Activated CD4-positive, alpha-beta T cell treated with anti-CD3 and anti-CD28 coated beads, Interleukin-2, Interleukin-4, amounts not matched to agents 100 ng/mL and 50 ng/mL, durations not matched to agents 16 hours and 8 hours (primary cell): ENCODE measurements at regions not wholly inside any gene's neighbourhood (a gene's known extent, or its start where the extent isn't known, plus 50 kb on each side); places are given as distances from the start of the nearest gene placed in this dataset.
"Not testable (repeated sequence)": the region's sequence is repeated elsewhere in the genome, so short reads cannot be mapped to it uniquely, and the experiment has no call there.

Source experiments
- DNase-seq: peaks from one replicate; pipeline ENCODE4 v3.0.0-alpha.2; 2020; ENCODE audit warnings: low spot score

DNA sequence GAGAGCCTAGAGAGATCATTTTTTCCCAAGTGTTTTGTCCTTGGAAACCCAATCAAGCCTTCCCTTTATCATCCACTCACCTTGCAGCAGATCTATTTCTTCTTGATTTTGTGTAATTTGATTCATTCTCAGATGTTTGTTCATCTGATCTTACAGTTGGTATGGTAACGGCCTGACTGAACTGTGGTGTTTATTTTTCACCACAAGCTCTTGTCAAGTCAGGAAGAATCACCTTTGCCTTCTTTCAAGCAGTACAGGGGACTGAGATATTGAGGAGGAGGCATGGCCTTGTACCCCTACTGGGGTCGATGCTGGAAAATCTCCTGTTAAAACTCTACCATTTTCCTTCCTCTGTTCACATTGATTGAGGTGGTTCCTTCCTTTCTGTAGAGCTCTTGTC lies 361.4 kb upstream of the CFAP20DC start:
- DNase-seq: no peak

GRCh38 chr3:59408047-59408624 lies 358.3 kb upstream of the CFAP20DC start:
- no peak for DNase-seq

GRCh38 chr3:59407425-59407824 lies 357.6 kb upstream of the CFAP20DC start:
- DNase-seq: no peak

GRCh38 chr3:59406943-59407342 lies 357.1 kb upstream of the CFAP20DC start:
- no peak for DNase-seq

DNA sequence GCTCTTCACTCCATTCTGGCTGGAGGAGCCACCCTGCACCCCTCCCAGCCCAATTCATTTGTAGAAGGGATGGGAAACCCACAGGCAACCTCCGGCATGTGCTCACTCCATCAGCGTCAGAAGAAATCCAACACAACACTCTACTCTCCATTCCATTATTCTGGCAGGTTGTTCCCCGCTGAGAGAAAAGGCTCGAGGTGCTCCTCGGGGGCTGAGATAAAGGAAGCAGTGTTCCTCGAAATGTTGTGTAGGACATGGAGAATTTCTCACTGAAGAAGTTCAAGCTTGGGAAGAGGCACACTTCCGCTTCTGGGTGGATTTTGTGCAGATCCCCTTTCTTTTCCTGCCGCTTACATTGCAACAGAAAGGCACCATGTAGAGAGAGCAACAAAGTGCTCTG lies 355.0 kb upstream of the CFAP20DC start:
- no peak for DNase-seq

GRCh38 chr3:59404064-59404463 lies 354.2 kb upstream of the CFAP20DC start:
- DNase-seq: no peak

DNA sequence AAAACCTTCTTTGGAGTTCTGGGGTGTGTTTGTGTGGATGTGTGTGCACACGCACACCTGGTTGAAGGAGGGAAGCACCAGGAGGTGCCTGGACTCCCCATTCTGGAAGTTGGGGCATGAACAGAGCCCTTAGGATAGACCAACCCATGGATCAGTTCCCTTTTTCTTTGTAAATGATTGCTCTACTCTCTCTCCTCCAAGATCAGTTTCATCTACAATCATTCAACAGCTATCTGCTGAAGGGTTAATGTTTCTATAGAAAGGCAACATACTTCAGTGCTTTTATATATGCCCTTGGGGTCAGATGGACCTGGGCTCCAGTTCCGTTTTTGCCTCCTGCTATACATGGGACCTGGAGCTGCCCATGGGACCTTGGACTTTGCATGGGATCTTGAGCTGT lies 352.1 kb upstream of the CFAP20DC start:
- no peak for DNase-seq

DNA sequence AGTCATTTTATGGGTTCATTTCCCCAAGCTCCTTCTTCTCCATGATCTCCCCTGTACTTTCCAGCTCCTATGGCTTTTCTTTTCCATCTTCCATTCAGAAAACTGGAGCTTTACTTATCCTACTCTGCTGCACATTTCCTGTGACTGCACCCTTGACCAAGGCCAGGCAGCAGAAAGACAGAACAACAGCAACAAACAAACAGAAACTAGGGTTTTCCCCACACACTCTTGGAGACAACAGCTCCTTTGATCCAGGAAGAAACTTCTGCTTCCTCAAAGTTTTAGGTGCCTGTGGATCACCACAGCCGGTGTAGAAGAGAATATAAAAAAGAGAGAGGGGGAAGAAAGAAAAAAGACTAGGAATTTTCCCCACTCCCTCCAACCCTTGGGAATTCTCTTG lies 342.3 kb upstream of the CFAP20DC start:
- DNase-seq: no peak

GRCh38 chr3:59391131-59391530 lies 341.3 kb upstream of the CFAP20DC start:
- no peak for DNase-seq

DNA sequence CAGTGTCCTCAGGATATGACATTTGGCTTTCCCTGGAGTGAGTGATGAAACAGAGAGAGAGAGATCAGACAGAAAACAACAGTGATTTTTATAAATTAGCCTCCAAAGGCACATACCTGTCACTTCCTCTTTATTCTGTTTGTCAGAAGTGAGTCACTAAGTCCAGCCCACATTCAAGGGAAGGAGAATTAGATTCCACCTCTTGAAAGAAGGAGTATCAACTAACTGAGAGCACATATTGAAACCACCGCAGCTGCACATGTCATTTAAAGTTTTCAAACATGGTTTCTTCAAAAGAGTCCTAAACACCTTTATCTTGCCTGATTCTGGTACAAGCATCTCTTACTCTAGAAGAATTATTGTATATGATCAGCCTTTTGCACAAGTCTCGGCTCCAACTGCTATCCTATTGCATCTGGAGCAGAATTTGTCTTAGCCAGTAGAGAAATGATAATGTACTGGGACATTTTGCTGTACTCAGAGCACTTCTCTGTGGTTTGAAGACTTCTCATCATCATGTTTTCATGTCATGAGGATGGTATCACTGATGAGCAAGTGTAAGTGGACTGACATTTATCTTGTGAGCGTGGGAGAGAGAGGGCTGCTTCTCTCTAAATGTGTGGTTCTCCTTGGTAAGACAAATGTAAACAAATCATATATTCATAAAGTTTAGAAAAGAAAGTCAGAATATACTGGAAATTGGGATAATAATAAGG lies 338.9 kb upstream of the CFAP20DC start:
- peak; percentile 74 for DNase-seq

DNA sequence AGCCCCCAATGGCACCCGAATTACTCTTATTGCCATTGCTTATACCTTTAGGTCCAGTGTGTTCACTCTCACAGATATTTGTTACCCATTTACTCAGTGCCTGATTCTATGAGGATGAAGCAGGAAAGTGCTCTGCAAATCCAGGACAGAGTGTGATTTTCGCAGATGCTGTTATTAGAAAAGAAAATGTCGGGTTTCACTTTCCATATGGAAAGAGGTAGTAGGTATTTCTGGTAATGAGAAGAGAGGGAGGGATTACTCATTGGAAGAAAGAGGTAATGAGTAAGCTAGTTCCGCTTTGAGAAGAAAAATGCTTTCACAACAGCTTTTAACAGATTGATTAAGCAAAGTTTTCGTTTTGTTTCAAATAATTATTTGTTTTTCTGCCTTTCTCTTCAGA lies 336.3 kb upstream of the CFAP20DC start:
- DNase-seq: peak; percentile 89

DNA sequence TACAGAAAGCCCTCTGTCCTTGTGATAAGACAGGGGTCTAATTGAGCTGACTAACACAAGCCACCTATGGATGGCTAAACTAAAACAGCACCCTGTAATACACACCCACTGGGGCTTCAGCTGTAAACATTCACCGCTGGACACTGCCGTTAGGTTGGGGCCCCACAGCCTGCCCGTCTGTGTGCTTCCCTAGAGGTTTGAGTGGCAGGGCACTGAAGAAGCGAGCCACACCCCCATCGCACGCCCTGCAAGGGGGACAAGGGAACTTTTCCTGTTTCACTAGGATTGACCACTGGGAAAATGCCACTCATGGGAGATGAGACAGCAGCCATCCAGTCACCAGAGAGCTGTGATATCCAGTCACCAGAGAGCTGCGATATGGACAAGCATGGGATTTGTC lies 335.7 kb upstream of the CFAP20DC start:
- no peak for DNase-seq

GRCh38 chr3:59381282-59381681 lies 331.5 kb upstream of the CFAP20DC start:
- DNase-seq: peak; percentile 84

- no peak for DNase-seq
Observed at GRCh38 chr3:59380146-59380545, 330.3 kb upstream of the CFAP20DC start.

DNA sequence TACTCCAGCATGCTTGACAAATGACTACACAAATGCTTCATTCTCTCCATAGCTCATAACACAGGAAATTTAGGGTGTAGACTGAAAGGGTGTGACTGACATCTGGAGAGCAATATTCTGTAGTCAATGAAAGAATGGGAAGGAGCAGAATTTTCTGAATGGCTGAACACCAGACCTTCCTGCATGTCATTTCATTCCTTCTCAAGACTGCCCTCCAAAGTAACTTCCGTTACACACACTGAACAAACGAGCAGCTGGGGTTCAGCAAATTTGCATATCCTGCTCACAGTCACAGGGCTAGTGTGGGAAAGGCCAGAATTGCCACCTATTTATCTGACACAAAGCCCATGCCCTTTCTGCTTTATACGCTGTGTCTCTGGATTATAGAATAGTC lies 325.0 kb upstream of the CFAP20DC start:
- peak; percentile 47 for DNase-seq

- no peak for DNase-seq
Observed at GRCh38 chr3:59374091-59374817, 324.4 kb upstream of the CFAP20DC start.

- DNase-seq: no peak
Observed at GRCh38 chr3:59372346-59372745, 322.5 kb upstream of the CFAP20DC start.

DNA sequence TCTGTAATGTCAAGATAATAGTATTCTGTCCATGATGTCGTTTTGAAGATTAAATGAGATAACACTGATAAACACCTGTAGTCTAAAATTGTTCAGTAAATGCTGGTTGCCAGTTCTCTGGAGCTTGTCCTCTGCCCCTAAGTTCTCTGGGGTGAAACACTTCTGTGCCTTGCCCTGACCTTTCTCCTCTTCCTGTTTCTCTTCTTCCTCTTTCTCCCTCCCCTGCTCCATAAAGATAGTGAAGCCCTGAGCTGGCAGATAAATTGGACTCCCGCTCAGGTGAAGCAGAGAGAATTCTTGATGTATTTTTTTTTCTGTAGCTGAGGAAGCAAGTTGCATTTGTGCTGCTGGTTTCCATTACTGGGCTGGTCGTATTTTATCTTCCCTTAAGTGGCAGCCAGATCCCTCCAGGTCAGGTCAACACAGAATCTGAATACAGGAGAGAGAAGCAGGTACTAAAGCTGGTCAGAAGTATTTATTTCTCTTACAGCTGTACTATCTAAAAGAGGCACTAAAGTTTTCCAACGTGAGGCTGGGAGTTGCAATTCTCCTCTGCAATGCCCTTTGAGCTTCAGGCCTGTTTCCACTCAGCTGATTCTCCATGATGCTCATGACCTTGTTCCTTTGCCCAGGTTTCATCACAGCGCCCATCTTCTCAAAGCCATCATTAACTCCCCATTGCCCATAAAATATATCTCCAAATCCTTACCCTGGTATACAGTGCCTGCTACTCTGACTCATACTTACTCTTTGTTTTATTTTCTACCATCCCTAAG lies 319.3 kb upstream of the CFAP20DC start:
- no peak for DNase-seq

- no peak for DNase-seq
Observed at GRCh38 chr3:59367150-59367549, 317.3 kb upstream of the CFAP20DC start.

DNA sequence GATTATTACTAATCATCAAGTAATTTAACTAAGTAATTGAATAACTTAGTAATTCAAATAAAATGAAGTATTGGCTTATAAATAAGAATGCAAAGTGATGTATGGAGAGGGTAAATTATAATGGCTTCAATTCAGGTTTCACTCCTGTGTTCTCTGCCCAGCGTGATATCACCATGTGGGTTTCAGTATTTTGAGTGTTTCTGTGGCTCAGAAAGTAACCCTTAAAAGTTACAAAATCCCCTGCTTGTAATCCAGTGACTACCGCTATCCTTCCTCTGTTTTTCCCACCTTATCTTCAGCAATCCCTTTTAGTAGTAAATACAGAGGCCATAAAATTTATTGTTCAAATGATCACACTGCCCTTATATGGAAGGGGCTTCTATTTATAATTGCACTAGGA lies 316.4 kb upstream of the CFAP20DC start:
- no peak for DNase-seq

DNA sequence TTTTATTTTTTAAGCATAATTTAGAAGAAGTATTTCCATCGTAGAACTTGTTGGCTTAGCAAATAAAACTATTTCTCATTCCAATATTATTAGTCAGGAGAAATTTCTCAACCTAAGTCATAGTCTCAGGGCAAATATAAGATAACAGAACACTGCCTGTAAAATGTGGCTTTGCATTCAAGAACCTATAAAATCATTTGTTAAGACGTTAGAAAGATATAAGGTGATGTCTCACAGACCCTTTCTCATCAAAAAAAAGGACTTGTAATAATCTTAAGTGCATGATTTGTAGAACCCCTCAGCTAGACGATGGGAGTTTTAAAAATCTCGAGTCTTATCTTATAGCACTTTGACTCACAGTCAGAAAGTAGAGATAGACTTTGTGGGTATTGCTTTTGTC lies 314.7 kb upstream of the CFAP20DC start:
- no peak for DNase-seq

DNA sequence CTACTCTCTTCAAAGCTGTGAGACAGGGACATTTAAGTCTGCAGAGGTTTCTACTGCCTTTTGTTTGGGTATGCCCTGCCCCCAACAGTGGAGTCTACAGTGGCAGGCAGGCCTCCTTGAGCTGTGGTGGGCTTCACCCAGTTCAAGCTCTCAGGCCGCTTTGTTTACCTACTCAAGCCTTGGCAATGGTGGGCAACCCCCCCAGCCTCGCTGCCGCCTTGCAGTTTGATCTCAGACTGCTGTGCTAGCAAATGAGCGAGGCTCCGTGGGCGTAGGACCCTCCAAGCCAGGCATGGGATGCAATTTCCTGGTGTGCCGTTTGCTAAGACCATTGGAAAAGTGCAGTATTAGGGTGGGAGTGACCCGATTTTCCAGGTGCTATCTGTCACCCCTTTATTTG lies 310.5 kb upstream of the CFAP20DC start:
- not testable (repeated sequence) for DNase-seq

GRCh38 chr3:59341459-59341858 lies 291.6 kb upstream of the CFAP20DC start:
- DNase-seq: no peak
